PC-3 (cell line): ENCODE measurements at regions not wholly inside any gene's neighbourhood (a gene's known extent, or its start where the extent isn't known, plus 50 kb on each side); places are given as distances from the start of the nearest gene placed in this dataset.

Source experiments
- EZH2 ChIP-seq: fragments of 300-600 bp; sonication (generic); IDR thresholded peaks from one replicate; pipeline ENCODE4 v1.6.1; 2017; ENCODE audit warnings: antibody characterized with exemption, mild to moderate bottlenecking, low read length; ENCODE audit not compliant: unreplicated experiment
- EZH2phosphoT487 ChIP-seq: fragments of 300-600 bp; sonication (generic); IDR thresholded peaks from 2 replicates; pipeline ENCODE4 v1.6.1; 2018; ENCODE audit warnings: mild to moderate bottlenecking, antibody characterized with exemption, low read length, borderline replicate concordance
- TF ChIP-seq, protein P1 (sequence below): fragments of 300-600 bp; sonication (generic); conservative IDR thresholded peaks from 2 replicates; pipeline ENCODE4 v1.5.1; 2017; ENCODE audit warnings: antibody characterized with exemption, low read depth, mild to moderate bottlenecking, low read length

DNA sequence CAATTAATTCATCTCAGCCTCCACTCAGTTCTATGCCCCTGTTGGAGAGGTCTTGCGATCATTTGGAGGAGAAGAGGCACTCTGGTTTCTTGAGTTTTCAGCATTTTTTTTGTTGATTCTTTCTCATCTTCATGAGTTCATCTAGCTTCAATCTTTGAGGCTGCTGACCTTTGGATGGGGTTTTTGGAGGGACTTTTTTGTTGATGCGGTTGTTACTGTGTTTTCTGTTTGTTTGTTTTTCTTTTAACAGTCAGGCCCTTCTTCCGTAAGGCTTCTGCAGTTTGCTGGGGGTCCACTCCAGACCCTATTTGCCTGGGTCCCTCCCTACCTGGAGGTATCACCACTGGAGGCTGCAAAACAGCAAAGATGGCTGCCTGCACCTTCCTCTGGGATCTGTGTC lies 149.9 kb upstream of the RBBP8 start:
- TF ChIP-seq, protein P1, sequence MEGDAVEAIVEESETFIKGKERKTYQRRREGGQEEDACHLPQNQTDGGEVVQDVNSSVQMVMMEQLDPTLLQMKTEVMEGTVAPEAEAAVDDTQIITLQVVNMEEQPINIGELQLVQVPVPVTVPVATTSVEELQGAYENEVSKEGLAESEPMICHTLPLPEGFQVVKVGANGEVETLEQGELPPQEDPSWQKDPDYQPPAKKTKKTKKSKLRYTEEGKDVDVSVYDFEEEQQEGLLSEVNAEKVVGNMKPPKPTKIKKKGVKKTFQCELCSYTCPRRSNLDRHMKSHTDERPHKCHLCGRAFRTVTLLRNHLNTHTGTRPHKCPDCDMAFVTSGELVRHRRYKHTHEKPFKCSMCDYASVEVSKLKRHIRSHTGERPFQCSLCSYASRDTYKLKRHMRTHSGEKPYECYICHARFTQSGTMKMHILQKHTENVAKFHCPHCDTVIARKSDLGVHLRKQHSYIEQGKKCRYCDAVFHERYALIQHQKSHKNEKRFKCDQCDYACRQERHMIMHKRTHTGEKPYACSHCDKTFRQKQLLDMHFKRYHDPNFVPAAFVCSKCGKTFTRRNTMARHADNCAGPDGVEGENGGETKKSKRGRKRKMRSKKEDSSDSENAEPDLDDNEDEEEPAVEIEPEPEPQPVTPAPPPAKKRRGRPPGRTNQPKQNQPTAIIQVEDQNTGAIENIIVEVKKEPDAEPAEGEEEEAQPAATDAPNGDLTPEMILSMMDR, result no peak
- TF ChIP-seq EZH2 (no peak), EZH2phosphoT487 (no peak)
